ENCODE measurements at regions not wholly inside any gene's neighbourhood (a gene's known extent, or its start where the extent isn't known, plus 50 kb on each side); places are given as distances from the start of the nearest gene placed in this dataset.
"Not testable (repeated sequence)": the region's sequence is repeated elsewhere in the genome, so short reads cannot be mapped to it uniquely, and the experiment has no call there.

DNA sequence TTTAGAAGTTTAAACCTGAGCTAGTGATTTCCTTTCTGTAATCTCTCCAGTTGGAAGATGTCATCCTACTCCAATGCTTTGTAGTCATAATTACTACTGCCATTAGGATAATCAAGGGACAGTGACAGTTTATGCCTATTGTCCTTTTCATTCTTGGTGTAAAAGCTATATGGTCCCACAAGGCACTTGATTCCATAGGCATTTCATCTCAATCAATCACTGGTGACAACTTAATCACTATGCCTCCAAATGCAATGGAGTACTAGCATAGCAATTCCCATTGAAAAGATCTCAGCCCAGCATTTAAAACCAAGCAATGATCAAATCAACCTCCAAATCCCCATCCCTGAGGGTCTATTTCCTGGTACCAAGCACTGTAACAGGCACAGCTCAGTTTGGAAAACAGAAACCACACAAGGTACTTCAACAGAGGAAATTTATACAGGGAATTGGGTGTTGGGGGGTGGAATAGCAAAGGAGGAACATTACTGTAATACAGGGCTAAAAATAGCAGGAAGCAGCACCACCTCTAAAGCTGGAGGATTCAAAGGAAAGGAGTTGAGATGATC lies 51.0 kb downstream of the FHIP2A start:
- H3K4me3 ChIP-seq = no peak overlapping the region
- H3K4me1 ChIP-seq = peaks cover 0 to 15% of the 10 kb centered on the region in 2 donors
- ATAC-seq (no peak), DNase-seq (no peak)
- intact Hi-C loops (cut with DNase I) = loop anchor here in 1 of 2 donors (10.0 kb wide), 1 partner anchor 252 kb away; no protein-coding TSS in a partner anchor
- no peaks in the 10 kb centered on the region for H3K36me3 ChIP-seq
- no peaks in the 10 kb centered on the region for H3K9me3 ChIP-seq
- no peak overlapping the region for H3K27ac ChIP-seq
- no peaks in the 10 kb centered on the region for H3K27me3 ChIP-seq
- TF ChIP-seq, protein P1, sequence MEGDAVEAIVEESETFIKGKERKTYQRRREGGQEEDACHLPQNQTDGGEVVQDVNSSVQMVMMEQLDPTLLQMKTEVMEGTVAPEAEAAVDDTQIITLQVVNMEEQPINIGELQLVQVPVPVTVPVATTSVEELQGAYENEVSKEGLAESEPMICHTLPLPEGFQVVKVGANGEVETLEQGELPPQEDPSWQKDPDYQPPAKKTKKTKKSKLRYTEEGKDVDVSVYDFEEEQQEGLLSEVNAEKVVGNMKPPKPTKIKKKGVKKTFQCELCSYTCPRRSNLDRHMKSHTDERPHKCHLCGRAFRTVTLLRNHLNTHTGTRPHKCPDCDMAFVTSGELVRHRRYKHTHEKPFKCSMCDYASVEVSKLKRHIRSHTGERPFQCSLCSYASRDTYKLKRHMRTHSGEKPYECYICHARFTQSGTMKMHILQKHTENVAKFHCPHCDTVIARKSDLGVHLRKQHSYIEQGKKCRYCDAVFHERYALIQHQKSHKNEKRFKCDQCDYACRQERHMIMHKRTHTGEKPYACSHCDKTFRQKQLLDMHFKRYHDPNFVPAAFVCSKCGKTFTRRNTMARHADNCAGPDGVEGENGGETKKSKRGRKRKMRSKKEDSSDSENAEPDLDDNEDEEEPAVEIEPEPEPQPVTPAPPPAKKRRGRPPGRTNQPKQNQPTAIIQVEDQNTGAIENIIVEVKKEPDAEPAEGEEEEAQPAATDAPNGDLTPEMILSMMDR (IDR thresholded peaks at IDR 0.05) = no peak

DNA sequence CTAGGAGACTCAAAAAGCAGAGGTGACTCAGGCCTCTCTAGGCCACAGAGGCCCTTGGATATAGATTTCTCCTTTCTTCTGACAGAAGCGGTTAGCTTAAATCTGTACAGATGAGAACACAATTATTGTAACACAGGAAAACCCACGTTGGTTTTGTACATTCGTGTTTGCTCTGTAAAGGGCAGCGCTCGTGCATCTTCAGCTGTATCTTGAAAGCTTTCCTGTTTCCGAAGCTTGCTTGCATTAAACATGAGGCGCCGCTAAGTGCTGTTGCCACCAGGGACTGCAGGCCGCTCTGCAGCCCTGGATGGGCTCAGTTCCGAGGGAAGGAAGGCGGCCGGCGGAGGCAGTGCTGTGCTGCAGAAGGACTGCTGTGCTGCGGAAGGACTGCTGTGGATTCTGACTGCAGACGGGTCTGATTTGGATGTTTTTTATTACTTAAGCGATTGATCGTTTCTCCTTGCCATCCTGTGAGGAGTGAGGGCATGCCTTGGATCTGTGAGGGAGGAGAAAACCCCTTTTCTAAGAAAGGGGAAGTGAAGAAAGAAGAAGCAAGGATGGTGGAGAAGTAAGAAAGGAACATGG lies 53.3 kb downstream of the FHIP2A start:
- intact Hi-C loops (cut with DNase I) = loop anchor here in 1 of 2 donors (10.0 kb wide), 1 partner anchor 250 kb away; no protein-coding TSS in a partner anchor
- no peak overlapping the region for H3K4me3 ChIP-seq
- no peaks in the 10 kb centered on the region for H3K27me3 ChIP-seq
- DNase-seq (peak in 3 of 4 donors; percentile 41 to 80 (median 64)), ATAC-seq (peak; percentile 48)
- no peaks in the 10 kb centered on the region for H3K9me3 ChIP-seq
- TF ChIP-seq, protein P1 (IDR thresholded peaks at IDR 0.05) = no peak
- peaks cover 0 to 20% of the 10 kb centered on the region in 2 donors for H3K4me1 ChIP-seq
- no peaks in the 10 kb centered on the region for H3K36me3 ChIP-seq
- H3K27ac ChIP-seq = no peak overlapping the region

DNA sequence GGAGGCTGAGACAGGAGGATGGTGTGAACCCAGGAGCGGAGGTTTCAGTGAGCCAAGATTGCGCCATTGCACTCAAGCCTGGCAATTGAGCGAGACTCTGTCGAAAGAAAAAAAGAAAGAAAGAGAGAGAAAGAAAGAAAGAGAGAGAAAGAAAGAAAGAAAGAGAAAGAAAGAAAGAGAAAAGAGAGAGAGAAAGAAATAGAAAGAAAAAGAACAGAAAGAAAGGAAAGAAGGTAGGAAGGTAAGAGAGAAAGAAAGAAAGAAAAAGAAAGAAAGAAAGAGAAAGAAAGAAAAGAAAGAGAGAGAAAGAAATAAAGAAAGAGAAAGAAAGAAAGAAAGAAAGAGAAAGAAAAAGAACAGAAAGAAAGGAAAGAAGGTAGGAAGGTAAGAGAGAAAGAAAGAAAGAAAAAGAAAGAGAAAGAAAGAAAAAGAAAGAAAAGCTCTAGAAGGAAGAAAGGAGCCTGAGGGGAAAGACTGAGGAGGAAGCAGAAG lies 54.1 kb downstream of the FHIP2A start:
- not testable (repeated sequence) for H3K27me3 ChIP-seq, H3K27ac ChIP-seq, ATAC-seq, H3K36me3 ChIP-seq, H3K9me3 ChIP-seq, H3K4me3 ChIP-seq, DNase-seq
- H3K4me1 ChIP-seq = peaks cover 0 to 20% of the 10 kb centered on the region in 2 donors
- intact Hi-C loops (cut with DNase I) = loop anchor here in 1 of 2 donors (10.0 kb wide), 1 partner anchor 249 kb away; no protein-coding TSS in a partner anchor

DNA sequence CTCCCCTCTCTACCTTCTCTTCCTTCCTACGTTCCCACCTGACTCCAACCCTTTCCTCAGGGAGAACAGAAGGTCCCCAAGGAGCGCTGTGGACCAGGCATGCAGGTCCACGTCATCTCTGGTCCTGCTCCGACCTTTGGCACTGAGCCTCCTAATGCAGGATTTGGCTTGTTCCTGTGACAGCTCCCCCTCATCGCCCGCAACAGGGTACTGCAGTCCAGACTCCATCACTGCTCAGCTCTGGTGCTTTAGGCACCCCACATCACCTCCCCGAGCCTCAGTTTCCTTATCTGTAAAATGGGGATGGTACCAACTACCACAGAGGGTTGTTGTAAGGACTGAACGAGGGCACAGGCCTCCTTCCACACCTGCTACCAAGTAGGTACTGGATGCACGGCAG lies 54.6 kb downstream of the FHIP2A start:
- intact Hi-C loops (cut with DNase I) = loop anchor here in 1 of 2 donors (10.0 kb wide), 1 partner anchor 249 kb away; no protein-coding TSS in a partner anchor
- Histone ChIP-seq H3K27ac (no peak overlapping the region), H3K4me3 (no peak overlapping the region), H3K4me1 (peaks cover 0 to 20% of the 10 kb centered on the region in 2 donors), H3K9me3 (no peaks in the 10 kb centered on the region), H3K36me3 (no peaks in the 10 kb centered on the region), H3K27me3 (no peaks in the 10 kb centered on the region)
- ATAC-seq = no peak
- TF ChIP-seq, protein P1 (IDR thresholded peaks at IDR 0.05) = no peak
- DNase-seq = no peak

DNA sequence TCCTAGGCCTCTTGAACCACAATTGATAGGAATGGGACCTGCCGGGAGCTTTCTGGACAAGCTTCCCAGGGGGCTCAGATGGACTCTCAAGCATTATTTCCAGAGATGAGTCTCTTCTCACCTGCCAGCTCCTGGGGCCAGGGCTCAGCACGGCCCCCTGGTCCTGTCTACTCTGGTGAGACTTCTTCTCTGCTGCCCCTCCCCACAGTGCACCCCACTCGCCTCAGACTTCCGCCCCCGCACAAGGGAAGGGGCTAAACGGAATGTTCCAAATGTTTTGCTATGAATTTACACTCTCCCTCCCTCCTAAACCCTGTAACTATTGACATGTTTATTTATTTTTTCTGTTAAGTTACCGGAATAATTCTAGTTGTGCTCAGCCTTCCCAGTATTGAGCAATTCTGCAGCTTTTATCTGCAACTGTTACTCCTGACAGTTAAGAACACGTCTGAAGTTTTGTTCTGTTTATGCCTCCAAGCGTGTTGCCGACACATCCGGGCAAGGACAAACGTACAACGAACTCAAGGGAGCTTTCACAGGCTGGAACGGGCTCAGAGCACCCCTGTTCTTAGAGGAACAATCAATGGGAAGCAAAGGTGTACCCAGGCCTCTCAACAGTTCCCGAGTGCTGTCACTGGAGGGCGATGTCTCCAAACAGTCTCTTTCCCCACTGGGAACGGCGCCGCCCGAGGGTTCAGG lies 55.2 kb downstream of the FHIP2A start:
- intact Hi-C loops (cut with DNase I) = loop anchor here in 1 of 2 donors (10.0 kb wide), 1 partner anchor 248 kb away; no protein-coding TSS in a partner anchor
- Histone ChIP-seq H3K9me3 (no peaks in the 10 kb centered on the region), H3K4me3 (no peak overlapping the region), H3K27ac (no peak overlapping the region), H3K27me3 (no peaks in the 10 kb centered on the region), H3K4me1 (peaks cover 0 to 20% of the 10 kb centered on the region in 2 donors), H3K36me3 (no peaks in the 10 kb centered on the region)
- ATAC-seq (peak; percentile 93), DNase-seq (peak; percentile 54 to 83 (median 57))
- TF ChIP-seq, protein P1 (IDR thresholded peaks at IDR 0.05) = peak; percentile 36 to 46
